ENCODE measurements at regions not wholly inside any gene's neighbourhood (a gene's known extent, or its start where the extent isn't known, plus 50 kb on each side); places are given as distances from the start of the nearest gene placed in this dataset.
A peak's percentile ranks its signal among the peaks of the same experiment; 100 is the strongest.

GRCh38 chr5:83001796-83002381, 75.3 kb downstream of the TMEM167A start:
- H3K4me3 ChIP-seq (ENCODE audit: low read depth, low read length) = no peak overlapping the region
- no peaks in the 10 kb centered on the region for H3K27me3 ChIP-seq (ENCODE audit: control insufficient read depth, insufficient read depth, low read length)
- H3K27ac ChIP-seq (ENCODE audit: low read depth, low read length) = no peak overlapping the region
- H3K9me3 ChIP-seq (ENCODE audit: control insufficient read depth, insufficient read depth, low read length) = no peaks in the 10 kb centered on the region
- H3K9ac ChIP-seq (ENCODE audit: low read depth, low read length) = no peak overlapping the region
- H3K36me3 ChIP-seq (ENCODE audit: control insufficient read depth, insufficient read depth, low read length) = no peaks in the 10 kb centered on the region
- peaks cover 56% of the 10 kb centered on the region for H3K4me1 ChIP-seq (ENCODE audit: control insufficient read depth, insufficient read depth, low read length)

GRCh38 chr5:83000922-83001321, 76.3 kb downstream of the TMEM167A start:
- Histone ChIP-seq H3K9ac (ENCODE audit: low read depth, low read length) (no peak overlapping the region), H3K27ac (ENCODE audit: low read depth, low read length) (peak overlapping the region; percentile 45), H3K4me3 (ENCODE audit: low read depth, low read length) (no peak overlapping the region), H3K36me3 (ENCODE audit: control insufficient read depth, insufficient read depth, low read length) (no peaks in the 10 kb centered on the region), H3K9me3 (ENCODE audit: control insufficient read depth, insufficient read depth, low read length) (no peaks in the 10 kb centered on the region), H3K27me3 (ENCODE audit: control insufficient read depth, insufficient read depth, low read length) (no peaks in the 10 kb centered on the region), H3K4me1 (ENCODE audit: control insufficient read depth, insufficient read depth, low read length) (peaks cover 56% of the 10 kb centered on the region)

GRCh38 chr5:83000428-83000827, 76.8 kb downstream of the TMEM167A start:
- Histone ChIP-seq H3K27me3 (ENCODE audit: control insufficient read depth, insufficient read depth, low read length) (no peaks in the 10 kb centered on the region), H3K4me1 (ENCODE audit: control insufficient read depth, insufficient read depth, low read length) (peaks cover 53% of the 10 kb centered on the region), H3K4me3 (ENCODE audit: low read depth, low read length) (no peak overlapping the region; the same call in 1 of the 2 replicates), H3K9ac (ENCODE audit: low read depth, low read length) (no peak overlapping the region), H3K36me3 (ENCODE audit: control insufficient read depth, insufficient read depth, low read length) (no peaks in the 10 kb centered on the region), H3K27ac (ENCODE audit: low read depth, low read length) (peak overlapping the region; percentile 45), H3K9me3 (ENCODE audit: control insufficient read depth, insufficient read depth, low read length) (no peaks in the 10 kb centered on the region)

GRCh38 chr5:82993416-82993815, 83.8 kb downstream of the TMEM167A start:
- peaks cover 5% of the 10 kb centered on the region; the same call in 1 of the 2 replicates for H3K4me1 ChIP-seq (ENCODE audit: control insufficient read depth, insufficient read depth, low read length)
- no peak overlapping the region for H3K27ac ChIP-seq (ENCODE audit: low read depth, low read length)
- H3K9ac ChIP-seq (ENCODE audit: low read depth, low read length) = no peak overlapping the region
- H3K4me3 ChIP-seq (ENCODE audit: low read depth, low read length) = no peak overlapping the region
- no peaks in the 10 kb centered on the region for H3K9me3 ChIP-seq (ENCODE audit: control insufficient read depth, insufficient read depth, low read length)
- no peaks in the 10 kb centered on the region for H3K27me3 ChIP-seq (ENCODE audit: control insufficient read depth, insufficient read depth, low read length)
- H3K36me3 ChIP-seq (ENCODE audit: control insufficient read depth, insufficient read depth, low read length) = no peaks in the 10 kb centered on the region

- Histone ChIP-seq H3K27ac (ENCODE audit: low read depth, low read length) (no peak overlapping the region), H3K36me3 (ENCODE audit: control insufficient read depth, insufficient read depth, low read length) (no peaks in the 10 kb centered on the region), H3K4me1 (ENCODE audit: control insufficient read depth, insufficient read depth, low read length) (peaks cover 5% of the 10 kb centered on the region; the same call in 1 of the 2 replicates), H3K9ac (ENCODE audit: low read depth, low read length) (no peak overlapping the region), H3K9me3 (ENCODE audit: control insufficient read depth, insufficient read depth, low read length) (no peaks in the 10 kb centered on the region), H3K27me3 (ENCODE audit: control insufficient read depth, insufficient read depth, low read length) (no peaks in the 10 kb centered on the region), H3K4me3 (ENCODE audit: low read depth, low read length) (no peak overlapping the region)
Observed at GRCh38 chr5:82992646-82993045, 84.5 kb downstream of the TMEM167A start.

GRCh38 chr5:82991678-82992323, 85.4 kb downstream of the TMEM167A start:
- H3K9ac ChIP-seq (ENCODE audit: low read depth, low read length) = no peak overlapping the region
- no peaks in the 10 kb centered on the region for H3K27me3 ChIP-seq (ENCODE audit: control insufficient read depth, insufficient read depth, low read length)
- H3K4me3 ChIP-seq (ENCODE audit: low read depth, low read length) = no peak overlapping the region
- no peaks in the 10 kb centered on the region for H3K36me3 ChIP-seq (ENCODE audit: control insufficient read depth, insufficient read depth, low read length)
- no peaks in the 10 kb centered on the region for H3K9me3 ChIP-seq (ENCODE audit: control insufficient read depth, insufficient read depth, low read length)
- no peak overlapping the region for H3K27ac ChIP-seq (ENCODE audit: low read depth, low read length)
- peaks cover 5% of the 10 kb centered on the region; the same call in 1 of the 2 replicates for H3K4me1 ChIP-seq (ENCODE audit: control insufficient read depth, insufficient read depth, low read length)

- peaks cover 10% of the 10 kb centered on the region; the same call in 1 of the 2 replicates for H3K4me1 ChIP-seq (ENCODE audit: control insufficient read depth, insufficient read depth, low read length)
- H3K9me3 ChIP-seq (ENCODE audit: control insufficient read depth, insufficient read depth, low read length) = no peaks in the 10 kb centered on the region
- H3K9ac ChIP-seq (ENCODE audit: low read depth, low read length) = no peak overlapping the region
- no peak overlapping the region for H3K4me3 ChIP-seq (ENCODE audit: low read depth, low read length)
- no peaks in the 10 kb centered on the region for H3K36me3 ChIP-seq (ENCODE audit: control insufficient read depth, insufficient read depth, low read length)
- H3K27ac ChIP-seq (ENCODE audit: low read depth, low read length) = no peak overlapping the region
- no peaks in the 10 kb centered on the region for H3K27me3 ChIP-seq (ENCODE audit: control insufficient read depth, insufficient read depth, low read length)
Observed at GRCh38 chr5:82991059-82991458, 86.1 kb downstream of the TMEM167A start.

GRCh38 chr5:82987188-82987587, 90.0 kb downstream of the TMEM167A start:
- Histone ChIP-seq H3K27me3 (ENCODE audit: control insufficient read depth, insufficient read depth, low read length) (no peaks in the 10 kb centered on the region), H3K4me3 (ENCODE audit: low read depth, low read length) (no peak overlapping the region), H3K9me3 (ENCODE audit: control insufficient read depth, insufficient read depth, low read length) (no peaks in the 10 kb centered on the region), H3K27ac (ENCODE audit: low read depth, low read length) (no peak overlapping the region), H3K36me3 (ENCODE audit: control insufficient read depth, insufficient read depth, low read length) (no peaks in the 10 kb centered on the region), H3K4me1 (ENCODE audit: control insufficient read depth, insufficient read depth, low read length) (peaks cover 31% of the 10 kb centered on the region), H3K9ac (ENCODE audit: low read depth, low read length) (no peak overlapping the region)

GRCh38 chr5:82986404-82986803, 90.8 kb downstream of the TMEM167A start:
- H3K4me3 ChIP-seq (ENCODE audit: low read depth, low read length) = no peak overlapping the region
- H3K4me1 ChIP-seq (ENCODE audit: control insufficient read depth, insufficient read depth, low read length) = peaks cover 31% of the 10 kb centered on the region
- H3K9me3 ChIP-seq (ENCODE audit: control insufficient read depth, insufficient read depth, low read length) = no peaks in the 10 kb centered on the region
- no peak overlapping the region for H3K27ac ChIP-seq (ENCODE audit: low read depth, low read length)
- H3K27me3 ChIP-seq (ENCODE audit: control insufficient read depth, insufficient read depth, low read length) = no peaks in the 10 kb centered on the region
- H3K9ac ChIP-seq (ENCODE audit: low read depth, low read length) = no peak overlapping the region
- no peaks in the 10 kb centered on the region for H3K36me3 ChIP-seq (ENCODE audit: control insufficient read depth, insufficient read depth, low read length)

GRCh38 chr5:82985763-82986162, 91.4 kb downstream of the TMEM167A start:
- Histone ChIP-seq H3K4me1 (ENCODE audit: control insufficient read depth, insufficient read depth, low read length) (peaks cover 26% of the 10 kb centered on the region), H3K4me3 (ENCODE audit: low read depth, low read length) (no peak overlapping the region), H3K9me3 (ENCODE audit: control insufficient read depth, insufficient read depth, low read length) (no peaks in the 10 kb centered on the region), H3K27ac (ENCODE audit: low read depth, low read length) (no peak overlapping the region), H3K36me3 (ENCODE audit: control insufficient read depth, insufficient read depth, low read length) (no peaks in the 10 kb centered on the region), H3K9ac (ENCODE audit: low read depth, low read length) (no peak overlapping the region), H3K27me3 (ENCODE audit: control insufficient read depth, insufficient read depth, low read length) (no peaks in the 10 kb centered on the region)

- Histone ChIP-seq H3K9me3 (ENCODE audit: control insufficient read depth, insufficient read depth, low read length) (no peaks in the 10 kb centered on the region), H3K27me3 (ENCODE audit: control insufficient read depth, insufficient read depth, low read length) (no peaks in the 10 kb centered on the region), H3K36me3 (ENCODE audit: control insufficient read depth, insufficient read depth, low read length) (no peaks in the 10 kb centered on the region), H3K27ac (ENCODE audit: low read depth, low read length) (peak overlapping the region; percentile 28), H3K9ac (ENCODE audit: low read depth, low read length) (no peak overlapping the region), H3K4me1 (ENCODE audit: control insufficient read depth, insufficient read depth, low read length) (peaks cover 26% of the 10 kb centered on the region), H3K4me3 (ENCODE audit: low read depth, low read length) (no peak overlapping the region)
Observed at GRCh38 chr5:82984786-82985735, 92.1 kb downstream of the TMEM167A start.
